ENCODE measurements at regions not wholly inside any gene's neighbourhood (a gene's known extent, or its start where the extent isn't known, plus 50 kb on each side); places are given as distances from the start of the nearest gene placed in this dataset.

- Histone ChIP-seq H3K27ac (ENCODE audit: low read length) (peak overlapping the region; percentile 33), H3K4me2 (ENCODE audit: low read length) (no peak overlapping the region), H3K27me3 (ENCODE audit: insufficient read depth, low read depth, low read length) (no peaks in the 10 kb centered on the region), H3K79me2 (replicated peaks; ENCODE audit: insufficient read depth, low read length) (no peaks in the 10 kb centered on the region), H3K9ac (ENCODE audit: low read length) (no peak overlapping the region), H3K36me3 (ENCODE audit: insufficient read depth, low read length) (no peaks in the 10 kb centered on the region), H3K4me3 (ENCODE audit: low read length) (no peak overlapping the region), H3K9me2 (ENCODE audit: insufficient read depth, low read length) (no peaks in the 10 kb centered on the region), H3F3A (ENCODE audit: insufficient read depth, low read length, poor library complexity, severe bottlenecking) (no peaks in the 10 kb centered on the region), H3K9me3 (ENCODE audit: low read length) (no peaks in the 10 kb centered on the region), H4K20me1 (ENCODE audit: insufficient read depth) (no peaks in the 10 kb centered on the region), H2AFZ (ENCODE audit: low read depth, low read length) (no peak overlapping the region)
- peak; percentile 61 for TF ChIP-seq EP300 (conservative IDR thresholded peaks at IDR 0.05; ENCODE audit: poor library complexity, severe bottlenecking)
- no peak for TF ChIP-seq REST (IDR thresholded peaks at IDR 0.05; ENCODE audit: borderline replicate concordance)
- TF ChIP-seq RAD21 (conservative IDR thresholded peaks at IDR 0.05), result peak; percentile 19
- peak; percentile 54 for TF ChIP-seq POLR2AphosphoS5 (IDR thresholded peaks at IDR 0.05)
- TF ChIP-seq CTCF (IDR thresholded peaks at IDR 0.05; ENCODE audit: poor library complexity, severe bottlenecking), result no peak
- no peak for TF ChIP-seq SMC3 (conservative IDR thresholded peaks at IDR 0.05; ENCODE audit: poor library complexity)
These were observed 302.7 kb upstream of the PMFBP1 start for GRCh38 chr16:72474501-72475123.

GRCh38 chr16:72473631-72474030, 301.7 kb upstream of the PMFBP1 start:
- H4K20me1 ChIP-seq (ENCODE audit: insufficient read depth), result no peaks in the 10 kb centered on the region
- no peaks in the 10 kb centered on the region for H3K27me3 ChIP-seq (ENCODE audit: insufficient read depth, low read depth, low read length)
- no peaks in the 10 kb centered on the region for H3K79me2 ChIP-seq (replicated peaks; ENCODE audit: insufficient read depth, low read length)
- H3K4me2 ChIP-seq (ENCODE audit: low read length), result no peak overlapping the region
- no peaks in the 10 kb centered on the region for H3F3A ChIP-seq (ENCODE audit: insufficient read depth, low read length, poor library complexity, severe bottlenecking)
- no peaks in the 10 kb centered on the region for H3K36me3 ChIP-seq (ENCODE audit: insufficient read depth, low read length)
- TF ChIP-seq REST (IDR thresholded peaks at IDR 0.05; ENCODE audit: borderline replicate concordance), result no peak
- no peak for TF ChIP-seq EZH2 (IDR thresholded peaks at IDR 0.05; ENCODE audit: borderline replicate concordance, insufficient read depth, low read length, poor library complexity, severe bottlenecking)
- no peak for TF ChIP-seq RAD21 (conservative IDR thresholded peaks at IDR 0.05)
- no peak for TF ChIP-seq POLR2AphosphoS5 (IDR thresholded peaks at IDR 0.05)
- no peak for TF ChIP-seq SMC3 (conservative IDR thresholded peaks at IDR 0.05; ENCODE audit: poor library complexity)
- TF ChIP-seq MXI1 (conservative IDR thresholded peaks at IDR 0.05; ENCODE audit: poor library complexity, severe bottlenecking), result no peak
- TF ChIP-seq EP300 (conservative IDR thresholded peaks at IDR 0.05; ENCODE audit: poor library complexity, severe bottlenecking), result no peak
- TF ChIP-seq CTCF (IDR thresholded peaks at IDR 0.05; ENCODE audit: poor library complexity, severe bottlenecking), result no peak
- no peak for TF ChIP-seq TAF1 (IDR thresholded peaks at IDR 0.05; ENCODE audit: low read depth)
- H3K27ac ChIP-seq (ENCODE audit: low read length), result no peak overlapping the region
- H3K4me3 ChIP-seq (ENCODE audit: low read length), result no peak overlapping the region
- H2AFZ ChIP-seq (ENCODE audit: low read depth, low read length), result no peak overlapping the region
- H3K9me3 ChIP-seq (ENCODE audit: low read length), result no peaks in the 10 kb centered on the region
- H3K9ac ChIP-seq (ENCODE audit: low read length), result no peak overlapping the region
- H3K9me2 ChIP-seq (ENCODE audit: insufficient read depth, low read length), result no peaks in the 10 kb centered on the region
